ENCODE measurements at regions not wholly inside any gene's neighbourhood (a gene's known extent, or its start where the extent isn't known, plus 50 kb on each side); places are given as distances from the start of the nearest gene placed in this dataset.

GRCh38 chr3:95123104-95123503 is 1060.2 kb downstream of the NSUN3 start:
- 72 to 88% (median 82%) methylated on average over 5 of the region's 5 CpGs for WGBS, 5 donors
- Histone ChIP-seq H3K4me3 (no peak overlapping the region), H3K36me3 (no peaks in the 10 kb centered on the region), H3K4me1 (no peaks in the 10 kb centered on the region), H3K27me3 (no peaks in the 10 kb centered on the region), H3K9me3 (no peaks in the 10 kb centered on the region), H3K27ac (no peak overlapping the region)
- no peak for DNase-seq
- intact Hi-C loops (cut with DNase I; ENCODE audit: low total_unique reads): no loop called here
- TF ChIP-seq CTCF (IDR thresholded peaks at IDR 0.05) (no peak), POLR2A (IDR thresholded peaks at IDR 0.05) (no peak), POLR2AphosphoS5 (IDR thresholded peaks at IDR 0.05) (no peak), EP300 (IDR thresholded peaks at IDR 0.05) (no peak)

- no peak overlapping the region for H3K27ac ChIP-seq
- TF ChIP-seq CTCF (IDR thresholded peaks at IDR 0.05): no peak
- no peaks in the 10 kb centered on the region for H3K4me1 ChIP-seq
- no peak for DNase-seq
- no peaks in the 10 kb centered on the region for H3K36me3 ChIP-seq
- no peak overlapping the region for H3K4me3 ChIP-seq
- no peaks in the 10 kb centered on the region for H3K9me3 ChIP-seq
- WGBS, 5 donors: 85 to 93% (median 89%) methylated on average over 3 of the region's 3 CpGs
- H3K27me3 ChIP-seq: no peaks in the 10 kb centered on the region
- intact Hi-C loops (cut with DNase I; ENCODE audit: low total_unique reads): no loop called here
Observed at GRCh38 chr3:95134693-95135413, 1072.0 kb downstream of the NSUN3 start.

GRCh38 chr3:95148107-95148506 is 1085.2 kb downstream of the NSUN3 start:
- Histone ChIP-seq H3K4me3 (no peak overlapping the region), H3K9me3 (no peaks in the 10 kb centered on the region), H3K36me3 (no peaks in the 10 kb centered on the region), H3K27me3 (no peaks in the 10 kb centered on the region), H3K4me1 (no peaks in the 10 kb centered on the region), H3K27ac (no peak overlapping the region)
- 88 to 95% (median 89%) methylated on average over 3 of the region's 3 CpGs for WGBS, 5 donors
- no peak for DNase-seq
- no peak for TF ChIP-seq CTCF (IDR thresholded peaks at IDR 0.05)
- no peak for TF ChIP-seq EP300 (IDR thresholded peaks at IDR 0.05)
- TF ChIP-seq POLR2A (IDR thresholded peaks at IDR 0.05): no peak
- intact Hi-C loops (cut with DNase I; ENCODE audit: low total_unique reads): no loop called here

GRCh38 chr3:95151590-95151989 is 1088.7 kb downstream of the NSUN3 start:
- no peak for TF ChIP-seq POLR2AphosphoS5 (IDR thresholded peaks at IDR 0.05)
- TF ChIP-seq EP300 (IDR thresholded peaks at IDR 0.05): no peak
- 15 to 24% (median 18%) methylated on average over 2 of the region's 2 CpGs for WGBS, 5 donors
- no peaks in the 10 kb centered on the region for H3K27me3 ChIP-seq

GRCh38 chr3:95154766-95155165 is 1091.9 kb downstream of the NSUN3 start:
- DNase-seq: peak in 1 of 2 donors; percentile 9
- WGBS, 5 donors: 18 to 41% (median 31%) methylated on average over 2 of the region's 2 CpGs
- intact Hi-C loops (cut with DNase I; ENCODE audit: low total_unique reads): no loop called here

More at GRCh38 chr3:95151590-95151989, 1088.7 kb downstream of the NSUN3 start:
- Histone ChIP-seq H3K4me1 (no peaks in the 10 kb centered on the region), H3K9me3 (peaks cover 0 to 10% (median 3%) of the 10 kb centered on the region in 4 donors), H3K27ac (no peak overlapping the region), H3K36me3 (no peaks in the 10 kb centered on the region), H3K4me3 (no peak overlapping the region)
- DNase-seq: no peak
- intact Hi-C loops (cut with DNase I; ENCODE audit: low total_unique reads): no loop called here

More at GRCh38 chr3:95154766-95155165, 1091.9 kb downstream of the NSUN3 start:
- Histone ChIP-seq H3K27ac (no peak overlapping the region), H3K9me3 (peaks cover 0 to 28% (median 13%) of the 10 kb centered on the region in 4 donors), H3K36me3 (no peaks in the 10 kb centered on the region), H3K4me3 (no peak overlapping the region), H3K27me3 (no peaks in the 10 kb centered on the region), H3K4me1 (no peaks in the 10 kb centered on the region)
- TF ChIP-seq EP300 (IDR thresholded peaks at IDR 0.05) (no peak), POLR2A (IDR thresholded peaks at IDR 0.05) (no peak), POLR2AphosphoS5 (IDR thresholded peaks at IDR 0.05) (no peak), CTCF (IDR thresholded peaks at IDR 0.05) (no peak)

Data from stomach (tissue), 8 donors.